ENCODE measurements at regions not wholly inside any gene's neighbourhood (a gene's known extent, or its start where the extent isn't known, plus 50 kb on each side); places are given as distances from the start of the nearest gene placed in this dataset.

DNA sequence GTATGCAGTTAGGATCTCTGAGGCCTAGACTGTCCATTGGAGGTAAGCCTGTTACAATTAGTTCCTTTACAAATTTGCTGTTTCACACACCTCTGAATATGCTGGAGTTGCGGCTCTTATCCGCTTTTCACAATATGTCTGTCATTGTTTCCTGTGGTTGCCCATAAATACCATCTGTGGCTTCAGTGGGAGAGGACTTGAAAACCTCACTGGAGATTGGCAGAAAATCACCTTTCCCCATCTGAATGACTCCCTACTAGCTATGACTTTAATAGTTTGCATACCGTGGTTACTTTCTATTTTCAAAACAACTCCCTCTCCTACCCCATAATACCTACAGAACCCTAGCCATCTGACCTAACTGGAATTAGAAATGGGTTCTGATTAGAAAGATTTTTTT, 454.3 kb downstream of the PCDH17 start:
- H3K36me3 ChIP-seq (ENCODE audit: control insufficient read depth in 2 of 3, insufficient read depth in 3 of 3, low read length in 3 of 3) = no peaks in the 10 kb centered on the region
- ATAC-seq (no peak), DNase-seq (no peak)
- ChIA-PET POLR2A (no interaction called here), CTCF (no interaction called here)
- Mint-ChIP-seq H3K9me3 (peaks cover 0 to 7% (median 3%) of the 10 kb centered on the region in 11 donors), H3K36me3 (peaks cover 0 to 3% (median 0%) of the 10 kb centered on the region in 5 donors), H3K27ac (no peak overlapping the region), H3K27me3 (no peaks in the 10 kb centered on the region), H3K4me1 (no peaks in the 10 kb centered on the region), H3K4me3 (no peak overlapping the region)
- no peak overlapping the region for H3K4me3 ChIP-seq (ENCODE audit: low read length)
- no peak overlapping the region for H3K27ac ChIP-seq (ENCODE audit: low read depth, low read length)
- H3K9me3 ChIP-seq (ENCODE audit: control insufficient read depth in 2 of 3, low read length in 3 of 3) = no peaks in the 10 kb centered on the region
- H3K4me1 ChIP-seq (ENCODE audit: control insufficient read depth in 2 of 2, insufficient read depth in 2 of 2, low read length in 2 of 2) = no peaks in the 10 kb centered on the region
- no peaks in the 10 kb centered on the region for H3K27me3 ChIP-seq (ENCODE audit: control insufficient read depth in 2 of 2, insufficient read depth in 2 of 2, low read length in 2 of 2)
- intact Hi-C loops (cut with micrococcal nuclease) = no loop called here

- intact Hi-C loops (cut with micrococcal nuclease) = no loop called here
- H3K27ac Mint-ChIP-seq = no peak overlapping the region
- no peaks in the 10 kb centered on the region for H3K27me3 Mint-ChIP-seq
- peaks cover 0 to 3% (median 0%) of the 10 kb centered on the region in 5 donors for H3K36me3 Mint-ChIP-seq
- no peak for DNase-seq
- Histone ChIP-seq H3K27me3 (ENCODE audit: control insufficient read depth in 2 of 2, insufficient read depth in 2 of 2, low read length in 2 of 2) (no peaks in the 10 kb centered on the region), H3K9me3 (ENCODE audit: control insufficient read depth in 2 of 3, low read length in 3 of 3) (no peaks in the 10 kb centered on the region), H3K36me3 (ENCODE audit: control insufficient read depth in 2 of 3, insufficient read depth in 3 of 3, low read length in 3 of 3) (no peaks in the 10 kb centered on the region), H3K4me3 (ENCODE audit: low read length) (no peak overlapping the region), H3K4me1 (ENCODE audit: control insufficient read depth in 2 of 2, insufficient read depth in 2 of 2, low read length in 2 of 2) (no peaks in the 10 kb centered on the region), H3K27ac (ENCODE audit: low read depth, low read length) (no peak overlapping the region)
- no peak for ATAC-seq
- POLR2A ChIA-PET = no interaction called here
- CTCF ChIA-PET = no interaction called here
- no peaks in the 10 kb centered on the region for H3K4me1 Mint-ChIP-seq
- no peak overlapping the region for H3K4me3 Mint-ChIP-seq
- peaks cover 0 to 9% (median 0%) of the 10 kb centered on the region in 11 donors for H3K9me3 Mint-ChIP-seq
Measured at GRCh38 chr13:58087566-58087965, 456.0 kb downstream of the PCDH17 start.

DNA sequence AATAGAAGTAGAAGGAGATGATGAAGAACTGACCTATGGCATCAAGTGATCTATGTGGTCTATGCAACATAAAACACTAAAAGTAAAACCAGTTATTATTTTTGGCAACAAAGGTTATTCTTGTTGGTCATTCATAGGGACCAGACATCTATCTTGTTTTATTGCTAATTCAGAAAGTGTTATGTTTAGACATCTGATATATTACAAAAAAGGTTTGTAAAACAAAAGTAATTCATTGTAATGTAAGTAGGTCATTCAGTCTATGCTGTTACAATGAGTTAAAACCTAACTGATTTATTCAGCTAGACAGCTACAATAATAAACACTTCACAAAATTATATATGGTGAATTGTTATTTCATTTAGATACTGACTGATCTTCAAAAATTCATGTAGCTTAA, 461.9 kb downstream of the PCDH17 start:
- H3K4me3 ChIP-seq (ENCODE audit: low read length) = no peak overlapping the region
- H3K4me1 ChIP-seq (ENCODE audit: control insufficient read depth in 2 of 2, insufficient read depth in 2 of 2, low read length in 2 of 2) = no peaks in the 10 kb centered on the region
- no peaks in the 10 kb centered on the region for H3K27me3 Mint-ChIP-seq
- H3K27ac ChIP-seq (ENCODE audit: low read depth, low read length) = no peak overlapping the region
- DNase-seq (no peak), ATAC-seq (no peak)
- no peaks in the 10 kb centered on the region for H3K36me3 Mint-ChIP-seq
- no peaks in the 10 kb centered on the region for H3K9me3 ChIP-seq (ENCODE audit: control insufficient read depth in 2 of 3, low read length in 3 of 3)
- H3K4me3 Mint-ChIP-seq = no peak overlapping the region
- intact Hi-C loops (cut with micrococcal nuclease) = no loop called here
- CTCF ChIA-PET = no interaction called here
- peaks cover 0 to 16% (median 0%) of the 10 kb centered on the region in 11 donors for H3K9me3 Mint-ChIP-seq
- H3K4me1 Mint-ChIP-seq = no peaks in the 10 kb centered on the region
- H3K27ac Mint-ChIP-seq = no peak overlapping the region
- H3K27me3 ChIP-seq (ENCODE audit: control insufficient read depth in 2 of 2, insufficient read depth in 2 of 2, low read length in 2 of 2) = no peaks in the 10 kb centered on the region
- H3K36me3 ChIP-seq (ENCODE audit: control insufficient read depth in 2 of 3, insufficient read depth in 3 of 3, low read length in 3 of 3) = no peaks in the 10 kb centered on the region
- POLR2A ChIA-PET = no interaction called here

DNA sequence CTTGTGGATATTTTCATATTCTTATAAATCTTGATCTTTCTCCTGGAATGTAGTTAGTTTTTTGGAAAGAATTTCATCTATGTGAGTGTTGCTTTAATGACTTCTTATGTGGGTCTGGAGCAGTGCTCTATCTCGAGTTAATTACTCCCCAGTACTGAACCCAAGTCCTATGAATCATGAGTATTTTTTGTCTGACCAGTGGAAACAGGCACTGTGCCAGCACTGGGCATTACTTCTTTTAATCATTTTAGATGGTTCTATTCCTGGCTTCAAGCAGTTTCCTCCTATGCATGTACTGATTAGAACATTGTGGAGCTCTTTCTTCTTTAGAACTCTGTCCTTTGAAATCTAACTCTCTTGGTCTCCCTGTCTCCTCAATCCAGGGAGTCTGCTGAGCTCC, 466.3 kb downstream of the PCDH17 start:
- H3K4me1 Mint-ChIP-seq = no peaks in the 10 kb centered on the region
- intact Hi-C loops (cut with micrococcal nuclease) = no loop called here
- H3K36me3 ChIP-seq (ENCODE audit: control insufficient read depth in 2 of 3, insufficient read depth in 3 of 3, low read length in 3 of 3) = no peaks in the 10 kb centered on the region
- POLR2A ChIA-PET = no interaction called here
- no peak overlapping the region for H3K4me3 ChIP-seq (ENCODE audit: low read length)
- DNase-seq = no peak
- H3K27ac Mint-ChIP-seq = no peak overlapping the region
- CTCF ChIA-PET = no interaction called here
- H3K36me3 Mint-ChIP-seq = no peaks in the 10 kb centered on the region
- peaks cover 0 to 16% (median 0%) of the 10 kb centered on the region in 11 donors for H3K9me3 Mint-ChIP-seq
- no peak for ATAC-seq
- no peaks in the 10 kb centered on the region for H3K27me3 Mint-ChIP-seq
- H3K4me3 Mint-ChIP-seq = no peak overlapping the region
- H3K27ac ChIP-seq (ENCODE audit: low read depth, low read length) = no peak overlapping the region
- H3K4me1 ChIP-seq (ENCODE audit: control insufficient read depth in 2 of 2, insufficient read depth in 2 of 2, low read length in 2 of 2) = no peaks in the 10 kb centered on the region
- no peaks in the 10 kb centered on the region for H3K27me3 ChIP-seq (ENCODE audit: control insufficient read depth in 2 of 2, insufficient read depth in 2 of 2, low read length in 2 of 2)
- no peaks in the 10 kb centered on the region for H3K9me3 ChIP-seq (ENCODE audit: control insufficient read depth in 2 of 3, low read length in 3 of 3)

DNA sequence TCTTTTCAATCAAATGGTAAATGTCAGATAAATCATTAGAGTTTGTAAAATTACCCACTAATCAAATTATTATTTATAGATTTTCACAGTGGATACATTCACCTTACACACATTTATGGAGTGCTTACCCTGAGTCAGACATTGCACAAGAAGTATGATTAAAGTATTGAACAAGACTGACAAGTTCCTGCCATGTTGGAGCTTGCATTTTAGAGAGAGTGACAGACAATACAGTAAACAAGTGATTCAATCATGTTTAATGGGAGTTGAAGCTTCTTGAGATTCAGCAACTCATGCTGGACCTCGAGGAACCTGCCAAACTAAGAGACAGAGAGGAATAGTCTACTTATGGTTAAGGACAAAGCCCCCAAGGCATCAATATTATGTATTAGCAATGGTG, 487.8 kb downstream of the PCDH17 start:
- no peaks in the 10 kb centered on the region for H3K9me3 ChIP-seq (ENCODE audit: control insufficient read depth in 2 of 3, low read length in 3 of 3)
- H3K27ac Mint-ChIP-seq = no peak overlapping the region
- ATAC-seq = no peak
- H3K4me3 Mint-ChIP-seq = no peak overlapping the region
- no peaks in the 10 kb centered on the region for H3K4me1 ChIP-seq (ENCODE audit: control insufficient read depth in 2 of 2, insufficient read depth in 2 of 2, low read length in 2 of 2)
- H3K27me3 Mint-ChIP-seq = no peaks in the 10 kb centered on the region
- POLR2A ChIA-PET = no interaction called here
- H3K9me3 Mint-ChIP-seq = peaks cover 0 to 16% (median 6%) of the 10 kb centered on the region in 11 donors
- H3K36me3 ChIP-seq (ENCODE audit: control insufficient read depth in 2 of 3, insufficient read depth in 3 of 3, low read length in 3 of 3) = no peaks in the 10 kb centered on the region
- intact Hi-C loops (cut with micrococcal nuclease) = no loop called here
- H3K4me3 ChIP-seq (ENCODE audit: low read length) = no peak overlapping the region
- no peaks in the 10 kb centered on the region for H3K4me1 Mint-ChIP-seq
- H3K36me3 Mint-ChIP-seq = no peaks in the 10 kb centered on the region
- DNase-seq = no peak
- H3K27me3 ChIP-seq (ENCODE audit: control insufficient read depth in 2 of 2, insufficient read depth in 2 of 2, low read length in 2 of 2) = no peaks in the 10 kb centered on the region
- CTCF ChIA-PET = no interaction called here
- H3K27ac ChIP-seq (ENCODE audit: low read depth, low read length) = no peak overlapping the region

- no peak overlapping the region for H3K4me3 ChIP-seq (ENCODE audit: low read length)
- ATAC-seq (no peak), DNase-seq (no peak)
- Mint-ChIP-seq H3K4me3 (no peak overlapping the region), H3K27me3 (no peaks in the 10 kb centered on the region), H3K36me3 (no peaks in the 10 kb centered on the region), H3K27ac (no peak overlapping the region), H3K4me1 (no peaks in the 10 kb centered on the region), H3K9me3 (peaks cover 0 to 16% (median 6%) of the 10 kb centered on the region in 11 donors)
- no peaks in the 10 kb centered on the region for H3K9me3 ChIP-seq (ENCODE audit: control insufficient read depth in 2 of 3, low read length in 3 of 3)
- POLR2A ChIA-PET = no interaction called here
- no peak overlapping the region for H3K27ac ChIP-seq (ENCODE audit: low read depth, low read length)
- no peaks in the 10 kb centered on the region for H3K27me3 ChIP-seq (ENCODE audit: control insufficient read depth in 2 of 2, insufficient read depth in 2 of 2, low read length in 2 of 2)
- intact Hi-C loops (cut with micrococcal nuclease) = no loop called here
- H3K36me3 ChIP-seq (ENCODE audit: control insufficient read depth in 2 of 3, insufficient read depth in 3 of 3, low read length in 3 of 3) = no peaks in the 10 kb centered on the region
- no peaks in the 10 kb centered on the region for H3K4me1 ChIP-seq (ENCODE audit: control insufficient read depth in 2 of 2, insufficient read depth in 2 of 2, low read length in 2 of 2)
- CTCF ChIA-PET = no interaction called here
Measured at GRCh38 chr13:58119804-58120203, 488.3 kb downstream of the PCDH17 start.

- H3K4me1 Mint-ChIP-seq = no peaks in the 10 kb centered on the region
- no peaks in the 10 kb centered on the region for H3K36me3 Mint-ChIP-seq
- Histone ChIP-seq H3K4me3 (ENCODE audit: low read length) (no peak overlapping the region), H3K4me1 (ENCODE audit: control insufficient read depth in 2 of 2, insufficient read depth in 2 of 2, low read length in 2 of 2) (no peaks in the 10 kb centered on the region), H3K36me3 (ENCODE audit: control insufficient read depth in 2 of 3, insufficient read depth in 3 of 3, low read length in 3 of 3) (no peaks in the 10 kb centered on the region), H3K9me3 (ENCODE audit: control insufficient read depth in 2 of 3, low read length in 3 of 3) (no peaks in the 10 kb centered on the region), H3K27ac (ENCODE audit: low read depth, low read length) (no peak overlapping the region), H3K27me3 (ENCODE audit: control insufficient read depth in 2 of 2, insufficient read depth in 2 of 2, low read length in 2 of 2) (no peaks in the 10 kb centered on the region)
- no peak overlapping the region for H3K4me3 Mint-ChIP-seq
- H3K27me3 Mint-ChIP-seq = no peaks in the 10 kb centered on the region
- no peak overlapping the region for H3K27ac Mint-ChIP-seq
- DNase-seq (no peak), ATAC-seq (no peak)
- intact Hi-C loops (cut with micrococcal nuclease) = no loop called here
- CTCF ChIA-PET = no interaction called here
- POLR2A ChIA-PET = interaction anchor here (0.8 kb wide), 1 partner anchor 254 kb away, joined by 3 read pairs; no protein-coding TSS in a partner anchor
- peaks cover 3 to 38% (median 11%) of the 10 kb centered on the region in 11 donors for H3K9me3 Mint-ChIP-seq
Measured at GRCh38 chr13:58126496-58126895, 495.0 kb downstream of the PCDH17 start.
